DLD1 (cell line): ENCODE measurements at regions not wholly inside any gene's neighbourhood (a gene's known extent, or its start where the extent isn't known, plus 50 kb on each side); places are given as distances from the start of the nearest gene placed in this dataset.
"Not testable (repeated sequence)": the region's sequence is repeated elsewhere in the genome, so short reads cannot be mapped to it uniquely, and the experiment has no call there.

Source experiments
- in situ Hi-C: cut with HindIII; loops from 2 replicates; pipeline ENCODE4 v1.10.0; 2017; ENCODE audit warnings: low sequenced_read_pairs

DNA sequence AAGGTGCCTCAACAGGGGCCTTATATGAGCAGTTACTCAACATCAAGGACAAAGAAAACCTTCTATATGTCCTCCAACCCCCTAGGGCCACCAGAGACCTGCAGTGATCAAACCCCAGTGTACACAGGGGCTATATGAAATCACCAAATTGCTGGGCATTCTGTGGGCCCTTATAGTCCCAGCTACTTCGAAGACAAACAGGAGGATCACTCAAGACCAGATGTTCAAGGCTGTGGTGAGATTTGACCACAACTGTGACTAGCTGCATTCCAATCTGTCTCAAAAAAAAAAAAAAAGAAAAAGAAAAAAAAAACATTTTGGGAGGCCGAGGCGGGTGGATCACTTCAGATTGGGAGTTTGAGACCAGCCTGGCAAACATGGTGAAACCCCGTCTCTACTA lies 51.0 kb upstream of the PRB2 start:
- in situ Hi-C loops = no loop called here

DNA sequence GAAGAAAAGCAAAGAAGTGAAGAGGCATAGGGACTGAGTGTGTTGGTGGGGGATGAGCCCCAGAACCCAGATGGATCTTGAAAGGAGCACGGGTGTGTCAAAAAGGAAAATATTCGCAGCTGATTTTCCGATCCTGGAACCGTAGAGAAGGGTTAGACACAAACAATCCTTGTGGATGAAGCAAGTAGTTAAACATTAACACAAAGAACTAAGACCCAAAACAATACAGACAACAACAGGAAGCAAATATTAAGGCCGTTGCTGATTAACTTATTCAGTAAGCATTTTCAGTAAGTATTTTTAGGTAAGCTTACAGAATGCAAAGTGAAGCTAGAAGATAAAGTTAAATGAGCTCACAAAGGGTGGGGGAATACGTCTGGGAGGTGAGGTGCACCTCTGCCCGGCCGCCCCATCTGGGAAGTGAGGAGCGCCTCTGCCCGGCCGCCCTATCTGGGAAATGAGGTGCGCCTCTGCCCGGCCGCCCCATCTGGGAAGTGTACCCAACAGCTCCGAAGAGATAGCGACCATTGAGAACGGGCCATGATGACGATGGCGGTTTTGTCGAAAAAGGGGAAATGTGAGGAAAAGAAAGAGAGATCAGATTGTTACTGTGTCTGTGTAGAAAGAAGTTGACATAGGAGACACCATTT lies 62.8 kb upstream of the PRB2 start:
- in situ Hi-C loops = no loop called here

DNA sequence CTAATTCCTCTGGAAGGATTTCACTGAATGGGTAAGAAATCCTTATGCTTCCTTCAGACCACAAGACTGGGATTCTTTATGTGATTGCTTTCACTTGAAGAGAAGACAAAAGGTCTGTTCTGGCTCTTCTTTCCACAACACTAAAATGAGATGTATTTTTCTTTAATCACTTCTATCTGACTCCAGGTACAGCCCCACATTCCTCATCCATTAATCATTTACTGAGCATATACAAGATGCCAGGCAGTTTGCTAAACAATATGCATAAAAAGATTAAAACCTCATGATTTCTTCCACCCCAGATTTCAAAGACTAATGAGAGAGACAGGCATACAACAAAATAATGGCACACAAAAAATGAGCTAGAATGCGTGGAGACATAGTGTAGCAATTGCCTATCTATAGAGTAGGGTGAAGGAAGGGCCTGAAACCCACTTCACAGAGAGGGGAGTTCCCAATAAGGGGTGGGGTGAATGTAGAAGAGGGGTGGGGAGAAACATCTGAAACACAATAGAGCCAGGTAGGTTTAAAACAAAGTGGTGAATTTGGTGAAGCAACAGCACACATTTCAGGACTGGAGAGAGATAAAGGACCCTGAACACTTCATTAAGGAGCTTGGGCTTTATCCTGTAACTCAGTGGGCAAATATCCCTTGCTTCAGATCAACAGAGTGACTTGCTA lies 65.1 kb upstream of the PRB2 start:
- in situ Hi-C loops = no loop called here

DNA sequence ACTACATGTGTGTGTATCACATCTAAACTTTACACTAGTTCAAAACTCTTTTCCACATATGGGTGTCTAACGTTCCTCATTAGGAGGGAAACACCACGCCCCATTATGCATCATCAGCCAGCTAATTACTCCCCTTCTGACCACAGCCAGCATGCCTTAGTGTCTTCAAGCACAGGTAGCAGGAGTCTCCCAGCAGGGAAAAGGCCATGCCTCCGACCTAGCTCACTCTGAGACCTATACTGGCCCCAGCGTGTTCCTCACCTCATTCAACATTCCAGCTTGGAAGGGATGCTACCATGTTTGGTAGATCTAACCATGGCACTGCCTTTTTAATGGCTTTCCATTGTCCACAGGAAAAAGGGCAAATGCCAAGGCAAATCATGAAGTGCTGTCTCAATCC lies 66.1 kb upstream of the PRB2 start:
- in situ Hi-C loops = no loop called here

DNA sequence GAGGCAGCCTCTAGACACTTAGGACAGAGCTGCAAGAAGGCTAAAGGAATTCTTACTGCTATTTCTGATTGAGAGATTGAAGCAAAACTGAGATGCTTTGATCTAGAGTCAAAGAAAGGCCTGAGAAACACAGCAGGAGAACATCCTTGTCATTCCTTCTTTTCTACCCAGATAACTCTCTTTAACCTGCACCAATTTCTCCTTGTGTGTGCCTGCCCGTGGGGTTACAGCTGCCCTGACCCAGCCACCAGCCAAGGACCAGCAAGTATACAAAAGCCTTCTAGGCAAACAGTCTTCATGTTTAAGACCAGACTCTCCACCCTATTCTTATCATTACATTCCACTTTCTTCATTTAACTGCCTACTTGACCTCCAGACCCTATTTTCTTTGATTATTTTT lies 81.7 kb upstream of the PRB2 start:
- in situ Hi-C loops = no loop called here

DNA sequence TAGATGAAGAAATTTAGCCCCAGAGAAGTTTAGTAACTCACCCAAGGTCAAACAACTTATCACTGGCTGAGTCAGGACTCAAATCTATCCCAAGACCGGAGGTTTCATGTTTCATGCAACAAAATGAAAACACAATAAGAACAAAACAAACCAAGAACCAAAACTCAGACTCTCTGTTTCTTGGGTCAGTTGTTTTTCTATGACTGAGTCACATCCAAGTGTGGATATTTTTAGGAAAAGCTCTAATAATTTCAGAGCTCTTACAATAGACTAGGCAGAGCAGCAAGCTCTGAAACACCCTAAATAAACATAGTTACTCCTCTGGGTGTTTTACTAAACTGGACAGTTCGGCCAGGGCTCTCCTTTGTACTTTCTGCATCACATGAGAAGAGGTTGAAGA lies 87.6 kb upstream of the PRB2 start:
- in situ Hi-C loops = no loop called here

DNA sequence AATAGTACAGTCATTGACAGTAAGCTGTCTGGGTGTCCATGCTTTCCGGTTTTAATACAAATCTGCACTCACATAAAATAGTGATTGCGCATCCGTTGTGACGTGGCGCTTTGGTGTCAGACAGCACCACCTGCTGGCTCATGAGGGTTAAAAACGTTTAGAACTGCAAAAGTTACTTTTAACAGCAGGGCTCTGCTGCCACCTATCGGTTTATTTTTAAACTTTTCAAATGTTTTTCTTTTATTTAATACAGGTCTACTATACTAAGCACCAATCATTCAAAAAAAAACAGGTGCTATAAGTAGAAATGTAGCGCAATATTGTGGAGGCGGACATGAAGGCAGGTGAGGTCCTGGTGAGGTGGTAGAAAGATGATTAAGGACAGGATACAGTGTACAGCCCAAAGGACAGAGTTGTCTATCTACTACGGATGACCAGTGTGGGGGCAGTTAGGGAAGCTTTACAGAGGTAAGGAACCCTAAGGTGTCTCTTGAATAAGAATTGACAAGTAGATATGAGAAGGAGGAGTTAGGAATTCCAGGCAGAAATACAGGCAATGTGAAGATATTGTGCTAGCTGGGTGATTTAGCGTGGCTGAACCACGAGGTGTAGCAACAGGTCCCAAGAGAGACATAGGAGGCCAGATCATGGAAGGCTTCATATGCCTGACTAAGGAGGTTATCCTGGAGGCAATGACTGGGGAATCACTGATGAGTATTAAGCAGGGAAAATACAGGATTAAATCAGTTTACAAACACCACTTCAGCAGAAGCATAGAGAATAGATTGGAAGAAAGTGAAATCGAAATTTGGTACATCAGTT lies 91.5 kb upstream of the PRB2 start:
- in situ Hi-C loops = no loop called here

DNA sequence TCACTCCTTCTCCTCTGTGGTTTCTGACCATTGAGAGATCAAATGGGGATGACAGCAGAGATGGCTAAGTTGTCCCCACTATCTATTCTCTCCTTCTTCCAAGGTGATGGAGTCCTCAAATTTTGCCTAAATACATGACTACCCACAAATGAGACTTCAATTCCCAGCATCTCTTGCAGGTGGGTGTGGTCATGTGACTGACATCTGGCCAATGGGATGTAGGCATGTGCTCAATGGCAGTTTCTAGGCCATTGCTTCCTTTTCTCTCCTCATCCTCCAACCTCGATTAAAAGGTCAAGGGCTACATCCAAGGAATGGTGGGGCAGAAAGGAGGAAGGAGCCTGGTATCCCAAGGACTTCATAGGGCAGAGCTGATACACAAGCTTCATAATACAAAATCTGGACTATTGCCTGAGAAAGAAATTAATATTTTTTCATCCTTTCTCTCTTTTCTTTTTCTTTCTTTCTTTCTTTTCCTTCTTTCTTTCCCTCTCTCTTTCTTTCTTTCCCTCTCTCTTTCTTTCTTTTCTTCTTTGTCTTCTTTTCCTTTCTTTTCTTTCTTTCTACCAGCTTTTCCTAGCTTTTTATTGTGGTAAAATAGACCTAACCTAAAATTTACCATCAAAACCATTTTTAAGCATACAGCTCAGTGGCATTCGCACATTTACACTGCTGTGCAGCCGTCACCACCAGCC lies 100.9 kb upstream of the PRB2 start:
- in situ Hi-C loops = no loop called here

DNA sequence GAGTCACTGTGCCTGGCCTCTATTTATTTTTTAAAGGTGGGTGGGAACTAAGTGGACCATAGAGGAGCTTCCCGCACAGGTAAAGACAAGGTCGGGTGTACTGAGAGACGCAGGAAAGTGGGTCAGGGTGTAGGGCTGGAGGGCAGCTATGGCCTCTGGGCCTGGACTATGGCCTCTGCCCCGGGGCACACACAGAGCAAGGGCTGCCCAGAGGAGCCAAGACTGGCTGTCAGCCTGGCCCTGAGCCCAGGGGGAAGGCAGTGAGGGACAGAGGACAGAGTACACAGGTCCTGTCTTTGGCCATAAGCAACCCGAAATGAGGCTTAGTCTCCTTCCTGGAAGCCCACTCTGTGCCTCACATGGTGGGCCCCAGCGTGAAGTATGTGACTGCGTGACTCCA lies 102.1 kb upstream of the PRB2 start:
- in situ Hi-C loops = no loop called here

DNA sequence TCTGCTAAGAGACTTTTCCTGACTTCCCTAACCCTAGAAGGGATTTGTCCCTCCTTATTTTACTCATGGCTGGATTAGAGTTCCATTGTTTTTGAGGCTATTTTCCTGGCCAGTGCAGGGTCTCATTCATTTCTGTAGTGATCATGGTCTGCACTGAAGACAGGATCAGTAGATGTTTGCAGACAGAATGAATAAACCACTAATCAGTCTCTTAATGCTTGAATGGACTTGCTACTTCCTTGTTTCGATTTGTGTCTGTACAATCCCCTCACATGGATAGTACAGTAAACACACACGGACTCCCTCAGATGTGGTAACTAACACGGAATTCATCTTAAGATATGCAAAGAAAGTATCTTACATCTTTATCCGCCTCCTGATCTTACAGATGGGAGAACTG lies 102.6 kb upstream of the PRB2 start:
- in situ Hi-C loops = no loop called here

DNA sequence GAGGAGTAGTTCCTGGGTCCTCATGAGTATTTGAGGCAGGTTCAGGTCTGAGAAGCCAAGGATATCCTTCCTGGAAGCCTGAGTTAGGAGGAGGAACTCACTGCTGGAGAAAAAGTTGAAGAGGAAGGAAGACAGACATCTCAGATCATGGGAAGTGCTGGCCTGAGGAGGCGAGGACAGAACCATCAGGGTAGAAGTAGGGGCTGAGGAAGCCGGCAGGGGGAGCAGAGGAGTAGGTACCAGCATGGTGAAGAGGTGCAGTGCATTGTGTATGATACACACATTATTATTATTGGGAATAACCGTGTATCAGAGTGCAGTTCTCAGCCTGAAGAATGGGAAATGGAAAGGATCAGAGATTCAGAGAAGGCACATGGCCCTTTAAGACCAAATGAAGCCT lies 103.2 kb upstream of the PRB2 start:
- in situ Hi-C loops = not testable (repeated sequence)

DNA sequence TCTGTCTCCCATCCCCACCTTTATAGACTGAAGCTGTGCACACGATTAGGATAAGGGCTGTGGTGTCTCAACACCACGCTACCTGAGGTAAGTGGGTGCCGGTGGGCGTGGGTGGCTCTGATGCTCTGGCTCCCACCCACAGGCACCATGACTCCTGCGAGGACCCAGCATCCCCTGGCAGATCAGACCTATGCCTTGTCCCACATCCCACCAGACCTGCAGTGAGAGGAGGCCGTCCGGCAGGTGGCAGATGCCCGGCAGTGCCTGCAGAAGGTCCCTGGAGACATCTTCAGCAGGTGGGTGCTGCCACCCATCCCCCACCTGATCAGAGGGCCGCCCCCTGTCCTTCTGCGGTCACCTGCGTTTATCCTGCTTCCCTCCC lies 104.4 kb upstream of the PRB2 start:
- in situ Hi-C loops = no loop called here

DNA sequence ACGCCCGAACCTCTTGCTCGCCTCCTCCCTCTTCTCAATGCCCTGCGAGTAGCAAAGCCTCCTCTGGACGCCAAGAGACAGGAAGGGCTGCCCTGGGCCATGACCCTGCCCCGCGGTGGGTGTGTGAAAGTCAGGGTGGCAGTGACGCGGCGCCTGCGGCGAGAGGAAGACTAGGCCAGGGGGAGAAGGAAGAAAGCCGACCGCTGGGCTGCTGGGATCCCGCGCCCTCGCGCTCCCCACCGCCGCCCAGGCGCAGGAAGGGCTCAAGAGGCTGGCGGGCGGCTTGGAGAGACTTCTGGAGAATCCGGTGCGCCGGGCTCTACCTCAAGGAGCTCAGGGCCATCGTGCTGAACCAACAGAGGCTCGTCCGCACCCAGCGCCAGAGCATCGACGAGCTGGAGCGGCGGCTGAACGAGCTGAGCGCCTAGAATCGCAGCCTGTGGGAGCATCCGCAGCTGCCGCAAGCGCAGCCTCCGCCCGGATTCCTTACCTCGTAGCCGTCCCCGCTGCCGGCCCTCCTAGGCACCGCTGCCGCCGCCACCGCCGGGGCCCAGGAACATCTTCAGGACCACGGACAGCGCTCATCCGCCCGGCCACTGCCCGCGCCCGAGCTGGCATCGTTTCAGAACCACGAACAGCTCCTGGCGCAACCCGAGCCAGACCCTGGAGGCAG lies 105.0 kb upstream of the PRB2 start:
- in situ Hi-C loops = no loop called here

DNA sequence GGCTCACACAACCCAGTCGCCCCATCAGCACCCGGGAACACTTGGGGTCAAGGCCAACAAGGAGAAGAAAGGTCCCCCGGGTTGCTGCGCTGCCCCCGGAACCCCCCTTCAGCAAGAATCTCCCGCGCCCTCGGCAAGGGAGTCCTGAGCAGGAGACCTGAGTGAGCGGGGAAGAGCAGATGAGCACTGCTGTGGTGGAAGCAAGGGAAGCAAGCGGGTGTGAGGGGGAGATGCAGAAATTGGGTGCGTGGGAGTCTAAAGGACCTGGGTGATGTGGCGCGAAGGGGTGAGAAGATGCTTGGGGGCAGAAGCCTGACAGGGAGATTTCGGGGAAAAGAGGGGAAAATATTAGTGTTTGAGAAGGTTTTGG lies 105.5 kb upstream of the PRB2 start:
- in situ Hi-C loops = no loop called here

DNA sequence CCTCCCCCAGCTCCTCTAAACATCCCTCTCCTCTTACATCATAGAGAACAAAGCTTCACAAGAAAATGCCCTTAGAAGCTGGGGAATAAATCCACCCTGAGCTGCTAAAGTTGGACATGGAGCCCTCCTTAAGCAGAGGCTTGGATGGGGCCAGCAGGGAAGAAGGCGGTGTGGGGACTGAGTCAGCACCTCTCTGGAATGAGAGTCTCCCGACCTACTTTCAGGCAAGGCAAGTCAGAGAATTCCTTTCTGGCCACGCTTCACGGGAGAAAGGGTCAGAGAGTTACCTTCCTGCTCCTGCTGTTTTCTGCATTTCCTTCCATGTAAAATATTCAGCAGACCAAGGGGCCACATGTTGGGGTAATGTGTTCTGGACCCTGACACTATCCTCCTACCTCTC lies 113.3 kb upstream of the PRB2 start:
- in situ Hi-C loops = no loop called here

DNA sequence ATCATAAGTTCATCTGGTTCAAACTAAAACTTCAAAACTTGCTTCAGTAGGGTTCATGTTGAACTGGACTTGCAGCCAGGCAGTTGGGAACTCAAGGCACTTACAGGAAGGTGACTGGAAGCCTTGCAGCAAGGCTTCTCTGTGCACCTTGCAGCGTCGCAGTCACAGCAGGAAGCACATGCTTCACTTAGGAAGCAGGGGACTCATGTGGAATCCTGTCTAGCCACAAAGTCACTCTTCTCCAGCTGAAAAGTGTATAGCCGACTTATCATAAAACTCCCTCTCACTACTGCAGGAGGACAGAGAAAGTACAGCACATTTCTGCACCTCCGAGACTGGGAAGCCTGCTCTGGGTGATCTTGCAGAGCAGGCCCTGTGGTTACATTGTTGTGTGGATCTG lies 114.0 kb upstream of the PRB2 start:
- in situ Hi-C loops = no loop called here

DNA sequence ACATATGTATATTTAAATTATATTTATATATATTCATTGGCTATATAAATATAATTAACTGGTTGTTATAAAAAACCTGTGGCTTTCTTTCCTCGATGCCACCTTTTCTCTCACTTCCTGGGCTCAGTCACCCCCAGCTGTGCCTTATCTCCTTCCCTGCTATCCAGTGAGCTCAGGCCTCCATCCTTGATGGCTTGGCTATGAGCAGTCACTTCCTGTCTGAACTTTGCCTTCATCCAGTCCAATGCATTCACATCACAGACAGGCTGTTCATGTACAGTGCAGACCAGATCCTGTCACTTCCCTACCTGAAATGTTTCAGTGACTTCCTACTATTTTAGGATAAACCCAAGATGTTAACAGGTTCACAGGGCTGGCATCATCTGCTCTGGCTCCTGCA lies 115.3 kb upstream of the PRB2 start:
- in situ Hi-C loops = no loop called here

DNA sequence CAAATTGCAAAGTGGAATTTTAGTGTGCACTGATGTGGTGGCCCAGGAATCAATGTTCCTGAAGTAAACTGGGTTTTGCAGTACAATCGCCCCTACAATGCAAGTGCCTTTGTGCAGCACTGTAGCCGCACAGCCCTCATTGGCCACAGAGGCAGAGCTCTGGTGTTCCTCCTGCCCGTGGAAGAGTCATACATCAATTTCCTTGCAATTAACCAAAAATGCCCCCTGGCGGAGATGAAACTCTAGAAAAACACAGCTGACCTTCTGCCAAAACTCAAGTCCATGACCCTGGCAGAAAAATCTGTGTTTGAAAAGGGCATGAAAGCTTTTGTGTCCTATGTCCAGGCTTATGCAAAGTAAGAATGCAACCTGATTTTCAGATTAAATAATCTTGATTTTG lies 117.9 kb upstream of the PRB2 start:
- in situ Hi-C loops = no loop called here

DNA sequence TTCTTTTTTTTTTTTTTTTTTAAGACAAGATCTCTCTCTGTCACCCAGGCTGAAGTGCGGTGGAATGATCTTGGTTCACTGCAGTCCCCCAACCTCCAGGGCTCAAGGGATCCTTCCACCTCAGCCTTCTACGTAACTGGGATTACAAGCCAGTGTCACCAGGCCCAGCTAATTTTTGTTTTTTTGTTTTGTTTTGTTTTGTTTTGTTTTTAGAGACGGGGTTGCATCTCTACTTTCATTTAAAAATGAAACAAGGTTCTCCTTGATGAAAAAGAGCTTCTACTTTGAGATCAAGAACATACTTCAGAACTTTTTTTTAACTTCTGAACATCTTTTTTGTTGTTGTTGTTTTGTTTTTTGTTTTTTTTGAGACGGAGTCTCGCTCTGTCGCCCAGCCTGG lies 121.7 kb upstream of the PRB2 start:
- in situ Hi-C loops = no loop called here

DNA sequence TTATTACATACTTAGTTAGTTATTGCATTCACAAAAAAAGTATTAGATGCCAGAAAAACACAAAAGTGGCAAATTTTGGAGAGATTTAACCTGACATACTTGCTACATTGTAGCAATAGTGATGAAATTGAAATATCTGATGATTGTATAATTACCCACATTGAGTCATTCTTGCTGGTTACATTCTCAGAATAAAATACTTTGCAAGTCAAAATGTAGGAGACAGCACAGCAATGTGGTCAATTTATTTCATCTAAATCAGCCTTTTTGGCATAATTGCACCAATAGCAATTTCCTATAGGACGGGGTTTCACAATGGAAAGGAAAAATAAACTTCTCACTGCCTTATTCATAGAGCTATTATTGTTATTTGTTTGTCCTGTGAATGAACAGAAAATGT lies 125.0 kb upstream of the ETV6 start:
- in situ Hi-C loops = no loop called here

DNA sequence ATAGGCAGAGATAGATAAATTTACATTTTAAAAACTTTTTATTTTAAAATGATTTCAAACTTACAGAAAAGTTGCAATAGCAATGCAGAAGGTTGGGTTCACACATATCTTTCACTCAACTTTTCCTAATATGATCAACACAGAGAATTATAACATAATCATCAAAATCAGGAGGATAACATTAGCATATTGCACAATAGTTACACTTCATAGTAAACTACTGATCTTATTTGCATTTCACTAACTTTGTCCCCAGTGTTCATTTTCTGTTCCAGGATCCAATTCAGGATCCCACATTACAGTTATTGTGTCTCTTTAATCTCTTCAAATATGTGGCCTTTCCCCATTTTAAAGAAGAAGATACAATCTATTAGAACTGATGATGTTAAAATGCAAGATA lies 115.4 kb upstream of the ETV6 start:
- in situ Hi-C loops = loop anchor here (25.0 kb wide), 1 partner anchor 803 kb away; no protein-coding TSS in a partner anchor
